B cell (primary cell): ENCODE measurements at regions not wholly inside any gene's neighbourhood (a gene's known extent, or its start where the extent isn't known, plus 50 kb on each side); places are given as distances from the start of the nearest gene placed in this dataset.

Source experiments
- ATAC-seq: fragments of 200-7000 bp; cut with Tn5 transposase; one replicate; pipeline ENCODE4 v1.10.0; 2021; ENCODE audit warnings: low read depth, mild to moderate bottlenecking, moderate number of reproducible peaks, moderate library complexity
- CTCF ChIA-PET: fragments of 350-600 bp; sonication (Branson Sonifier 250); formaldehyde crosslinking; loops from one replicate; lab custom pipeline; 2021; ENCODE audit warnings: antibody characterized with exemption, inconsistent platforms; lab: Charles Lee
- POLR2A ChIA-PET: fragments of 350-600 bp; sonication (Branson Sonifier 250); formaldehyde crosslinking; loops from one replicate; lab custom pipeline; 2021; ENCODE audit warnings: antibody characterized with exemption; lab: Charles Lee
- DNase-seq: peaks from one replicate; pipeline ENCODE4 v3.0.0; 2013
- H2AFZ ChIP-seq: 2 replicates; pipeline ENCODE4 v1.6.1; 2012; ENCODE audit warnings: mild to moderate bottlenecking, low read depth, low read length; ENCODE audit not compliant: insufficient read depth, poor library complexity, severe bottlenecking
- H3K27ac ChIP-seq, 2 donors: 1 replicate in 1 of 2; 2 replicates in 1 of 2; pipeline ENCODE4 v1.5.1; 2012 to 2013; ENCODE audit warnings: low read length in 2 of 2, mild to moderate bottlenecking in 2 of 2, moderate library complexity in 1 of 2
- H3K27me3 ChIP-seq, 4 experiments: fragments of 200-600 bp in 1 of 4; sonication (generic) in 1 of 4; replicated peaks in 1 of 4; 1 replicate in 2 of 4; 2 replicates in 2 of 4; pipeline versions ENCODE4 v1.6.1 to v1.7.0; 2013 to 2016; ENCODE audit warnings: low read length in 3 of 4, mild to moderate bottlenecking in 2 of 4, mixed read lengths in 1 of 4, moderate library complexity in 1 of 4; ENCODE audit not compliant: insufficient read depth in 4 of 4, control insufficient read depth in 3 of 4; ENCODE audit errors: control extremely low read depth in 1 of 4
- H3K36me3 ChIP-seq, 2 experiments: replicated peaks in 1 of 2; 1 replicate in 1 of 2; 2 replicates in 1 of 2; pipeline versions ENCODE4 v1.6.1 to v1.7.1; 2013; ENCODE audit warnings: low read length in 1 of 2; ENCODE audit not compliant: insufficient read depth in 2 of 2, control insufficient read depth in 1 of 2; ENCODE audit errors: control extremely low read depth in 1 of 2, extremely low read depth in 1 of 2
- H3K4me1 ChIP-seq, 2 donors: fragments of 200-600 bp in 1 of 2; sonication (generic) in 1 of 2; 1 replicate in 1 of 2; 2 replicates in 1 of 2; pipeline versions ENCODE4 v1.5.1 to v1.6.1; 2013 to 2017; ENCODE audit warnings: low read length in 2 of 2; ENCODE audit not compliant: control insufficient read depth in 2 of 2, insufficient read depth in 2 of 2
- H3K4me2 ChIP-seq: replicated peaks from 2 replicates; pipeline ENCODE3; 2012; ENCODE audit warnings: mild to moderate bottlenecking, low read depth, low read length; ENCODE audit not compliant: poor library complexity, severe bottlenecking
- H3K4me3 ChIP-seq, 5 experiments: fragments of 200-600 bp in 1 of 5; sonication (generic) in 1 of 5; 1 replicate in 3 of 5; 2 replicates in 2 of 5; pipeline versions ENCODE4 v1.5.1 to v1.7.0; 2011 to 2016; ENCODE audit warnings: low read length in 4 of 5, mild to moderate bottlenecking in 4 of 5, low read depth in 2 of 5, control low read depth in 1 of 5, moderate library complexity in 1 of 5; ENCODE audit not compliant: insufficient read depth in 1 of 5; ENCODE audit errors: control extremely low read depth in 1 of 5, extremely low read depth in 1 of 5
- H3K79me2 ChIP-seq: fragments of 200-600 bp; sonication (generic); one replicate; pipeline ENCODE4 v1.6.0; 2016; ENCODE audit warnings: low read length; ENCODE audit not compliant: control insufficient read depth, insufficient read depth
- H3K9ac ChIP-seq: fragments of 200-600 bp; sonication (generic); 2 replicates; pipeline ENCODE4 v1.6.1; 2017; ENCODE audit warnings: mild to moderate bottlenecking, low read length, moderate library complexity
- H3K9me3 ChIP-seq, 3 donors: one replicate each; pipeline versions ENCODE4 v1.6.1 to v1.7.1; 2013; ENCODE audit warnings: low read length in 2 of 3; ENCODE audit not compliant: control insufficient read depth in 2 of 3, insufficient read depth in 1 of 3; ENCODE audit errors: control extremely low read depth in 1 of 3
- H4K20me1 ChIP-seq: 2 replicates; pipeline ENCODE4 v1.6.0; 2012; ENCODE audit warnings: mild to moderate bottlenecking, low read length; ENCODE audit not compliant: insufficient read depth, control insufficient read depth, poor library complexity, severe bottlenecking
- H3K27ac Mint-ChIP-seq: one replicate; pipeline ENCODE4 v1.8.0; 2021; ENCODE audit warnings: mixed read lengths
- H3K27me3 Mint-ChIP-seq: one replicate; pipeline ENCODE4 v1.8.0; 2021; ENCODE audit warnings: mixed read lengths
- H3K4me1 Mint-ChIP-seq: one replicate; pipeline ENCODE4 v1.8.0; 2021; ENCODE audit warnings: mixed read lengths
- H3K4me3 Mint-ChIP-seq: one replicate; pipeline ENCODE4 v1.8.0; 2021; ENCODE audit warnings: mixed read lengths
- H3K9me3 Mint-ChIP-seq: one replicate; pipeline ENCODE4 v1.8.0; 2022; ENCODE audit warnings: mixed read lengths; ENCODE audit not compliant: insufficient read depth
- EZH2 ChIP-seq: IDR thresholded peaks from 2 replicates; pipeline ENCODE4 v1.6.1; 2012; ENCODE audit warnings: borderline replicate concordance, low read depth, mild to moderate bottlenecking, moderate library complexity, low read length; ENCODE audit not compliant: insufficient read depth, poor library complexity, severe bottlenecking
- WGBS: methylation state at CpG from one replicate; pipeline ENCODE4 v1.1.5; 2013; ENCODE audit warnings: missing lambda C conversion rate; ENCODE audit not compliant: insufficient coverage; 5-methylcytosine and 5-hydroxymethylcytosine counted together
- intact Hi-C: fragments of 100-400 bp; cut with micrococcal nuclease; formaldehyde crosslinking; loops from one replicate; pipeline ENCODE4 v1.10.0; 2022
- TF ChIP-seq, protein P1 (sequence below): fragments of 200-600 bp; IDR thresholded peaks from one replicate; pipeline ENCODE4 v1.8.0; 2022; ENCODE audit warnings: antibody characterized with exemption, mild to moderate bottlenecking

DNA sequence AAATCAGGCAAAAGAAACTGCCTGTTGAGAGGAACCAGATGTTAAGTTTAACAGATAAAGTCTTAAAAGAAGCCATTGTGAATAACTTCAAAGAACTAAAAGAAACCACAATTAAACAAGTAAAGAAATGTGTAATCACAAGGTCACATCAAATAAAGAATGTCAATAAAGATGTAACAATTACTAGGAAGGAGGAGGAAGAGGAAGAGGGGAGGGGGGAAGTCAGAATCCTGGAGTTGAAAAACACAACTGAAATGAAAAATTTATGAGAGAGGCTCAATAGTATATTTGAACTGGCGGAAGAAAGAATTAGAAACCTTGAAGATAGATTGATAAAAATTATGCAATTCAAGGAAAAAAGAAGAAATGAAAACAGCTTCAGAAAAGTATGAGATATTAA is 88.4 kb upstream of the CRIM1 start:
- no peak overlapping the region for H3K9ac ChIP-seq
- WGBS, result no CpG with 5 or more reads among the region's 1 CpG
- TF ChIP-seq, protein P1, sequence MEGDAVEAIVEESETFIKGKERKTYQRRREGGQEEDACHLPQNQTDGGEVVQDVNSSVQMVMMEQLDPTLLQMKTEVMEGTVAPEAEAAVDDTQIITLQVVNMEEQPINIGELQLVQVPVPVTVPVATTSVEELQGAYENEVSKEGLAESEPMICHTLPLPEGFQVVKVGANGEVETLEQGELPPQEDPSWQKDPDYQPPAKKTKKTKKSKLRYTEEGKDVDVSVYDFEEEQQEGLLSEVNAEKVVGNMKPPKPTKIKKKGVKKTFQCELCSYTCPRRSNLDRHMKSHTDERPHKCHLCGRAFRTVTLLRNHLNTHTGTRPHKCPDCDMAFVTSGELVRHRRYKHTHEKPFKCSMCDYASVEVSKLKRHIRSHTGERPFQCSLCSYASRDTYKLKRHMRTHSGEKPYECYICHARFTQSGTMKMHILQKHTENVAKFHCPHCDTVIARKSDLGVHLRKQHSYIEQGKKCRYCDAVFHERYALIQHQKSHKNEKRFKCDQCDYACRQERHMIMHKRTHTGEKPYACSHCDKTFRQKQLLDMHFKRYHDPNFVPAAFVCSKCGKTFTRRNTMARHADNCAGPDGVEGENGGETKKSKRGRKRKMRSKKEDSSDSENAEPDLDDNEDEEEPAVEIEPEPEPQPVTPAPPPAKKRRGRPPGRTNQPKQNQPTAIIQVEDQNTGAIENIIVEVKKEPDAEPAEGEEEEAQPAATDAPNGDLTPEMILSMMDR, result no peak
- TF ChIP-seq EZH2, result no peak
- intact Hi-C loops, result no loop called here
- no peak overlapping the region for H3K4me2 ChIP-seq
- no peak overlapping the region for H3K4me3 Mint-ChIP-seq
- POLR2A ChIA-PET, result no interaction called here
- CTCF ChIA-PET, result no interaction called here
- no peak for ATAC-seq
- H3K4me3 ChIP-seq, result no peak overlapping the region
- peaks cover 7% of the 10 kb centered on the region for H3K9me3 Mint-ChIP-seq
- no peak for DNase-seq
- no peaks in the 10 kb centered on the region for H3K4me1 ChIP-seq
- H3K27me3 Mint-ChIP-seq, result peaks cover 12% of the 10 kb centered on the region
- no peaks in the 10 kb centered on the region for H3K4me1 Mint-ChIP-seq
- no peaks in the 10 kb centered on the region for H3K27me3 ChIP-seq
- no peak overlapping the region for H3K27ac ChIP-seq
- peaks cover 0 to 3% (median 0%) of the 10 kb centered on the region in 3 donors for H3K9me3 ChIP-seq
- H3K79me2 ChIP-seq, result no peaks in the 10 kb centered on the region
- H2AFZ ChIP-seq, result no peak overlapping the region
- H4K20me1 ChIP-seq, result no peaks in the 10 kb centered on the region
- no peaks in the 10 kb centered on the region for H3K36me3 ChIP-seq
- no peak overlapping the region for H3K27ac Mint-ChIP-seq

DNA sequence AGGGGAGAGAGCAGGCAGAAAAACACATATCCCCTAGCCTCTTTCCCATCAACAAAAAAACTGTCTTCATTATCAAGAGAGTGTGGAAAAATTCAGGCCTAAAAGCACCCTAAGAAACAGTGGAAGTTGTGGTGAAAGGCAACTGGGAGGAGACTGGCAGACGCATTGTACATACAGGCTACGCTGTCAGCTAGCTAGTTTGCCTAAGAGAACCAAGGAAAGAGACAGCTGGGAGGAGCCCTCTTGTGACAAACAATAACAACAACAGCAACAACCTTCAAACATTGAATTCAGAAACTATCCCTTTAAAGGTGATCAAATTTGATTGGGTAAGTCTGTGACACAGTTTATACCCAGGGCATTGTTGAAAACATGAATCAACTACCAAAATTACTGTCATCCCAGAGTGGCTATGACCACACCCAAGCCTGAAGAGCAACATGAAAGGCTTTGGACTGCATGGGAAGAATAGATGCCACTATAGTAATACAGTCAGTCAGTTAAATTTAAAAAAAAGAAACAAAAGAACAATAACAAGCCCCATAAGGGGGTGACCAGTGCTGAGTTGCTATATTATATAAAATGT is 88.9 kb upstream of the CRIM1 start:
- no peaks in the 10 kb centered on the region for H3K79me2 ChIP-seq
- Mint-ChIP-seq H3K4me1 (no peaks in the 10 kb centered on the region), H3K27ac (no peak overlapping the region), H3K4me3 (no peak overlapping the region), H3K9me3 (peaks cover 7% of the 10 kb centered on the region), H3K27me3 (peaks cover 12% of the 10 kb centered on the region)
- no peaks in the 10 kb centered on the region for H3K36me3 ChIP-seq
- no peak overlapping the region for H3K27ac ChIP-seq
- H3K4me3 ChIP-seq, result no peak overlapping the region
- H3K27me3 ChIP-seq, result no peaks in the 10 kb centered on the region
- no peaks in the 10 kb centered on the region for H3K4me1 ChIP-seq
- no CpG with 5 or more reads among the region's 2 CpGs for WGBS
- intact Hi-C loops, result no loop called here
- peaks cover 0 to 3% (median 0%) of the 10 kb centered on the region in 3 donors for H3K9me3 ChIP-seq
- no peak overlapping the region for H3K9ac ChIP-seq
- H4K20me1 ChIP-seq, result no peaks in the 10 kb centered on the region
- CTCF ChIA-PET, result no interaction called here
- TF ChIP-seq, protein P1, result no peak
- no peak for TF ChIP-seq EZH2
- H3K4me2 ChIP-seq, result no peak overlapping the region
- H2AFZ ChIP-seq, result no peak overlapping the region
- no peak for DNase-seq
- no peak for ATAC-seq
- POLR2A ChIA-PET, result no interaction called here
